Prostate gland (tissue), 2 donors: ENCODE measurements at regions not wholly inside any gene's neighbourhood (a gene's known extent, or its start where the extent isn't known, plus 50 kb on each side); places are given as distances from the start of the nearest gene placed in this dataset.

Source experiments
- DNase-seq: peaks from one replicate; pipeline ENCODE4 v3.0.0-alpha.2; 2019; ENCODE audit warnings: low spot score
- H3K27ac ChIP-seq, 2 donors: fragments of 200-600 bp; sonication (generic); 2 replicates each; pipeline ENCODE4 v1.5.1; 2017 to 2019
- H3K27me3 ChIP-seq: fragments of 200-600 bp; sonication (generic); replicated peaks from 2 replicates; pipeline ENCODE4 v1.5.1; 2019; ENCODE audit not compliant: insufficient read depth
- H3K36me3 ChIP-seq, 2 donors: fragments of 200-600 bp; sonication (generic); 1 replicate in 1 of 2; 2 replicates in 1 of 2; pipeline versions ENCODE4 v1.5.1 to v1.8.1; 2017 to 2019
- H3K4me1 ChIP-seq: fragments of 200-600 bp; sonication (generic); replicated peaks from 2 replicates; pipeline ENCODE4 v1.5.1; 2019
- H3K4me3 ChIP-seq, 2 donors: fragments of 200-600 bp; sonication (generic); 2 replicates each; pipeline ENCODE4 v1.5.1; 2017 to 2019
- H3K9me3 ChIP-seq: fragments of 200-600 bp; sonication (generic); 2 replicates; pipeline ENCODE4 v1.5.1; 2017
- POLR2A ChIP-seq: fragments of 450-650 bp; IDR thresholded peaks from one replicate; pipeline ENCODE4 v1.6.1; 2016; ENCODE audit warnings: antibody characterized with exemption, mild to moderate bottlenecking
- POLR2AphosphoS5 ChIP-seq: sonication (generic); formaldehyde crosslinking; IDR thresholded peaks from one replicate; pipeline ENCODE4 v1.6.1; 2017; ENCODE audit warnings: antibody characterized with exemption
- WGBS: methylation state at CpG from one replicate; pipeline ENCODE4 v1.1.5; 2018; 5-methylcytosine and 5-hydroxymethylcytosine counted together
- intact Hi-C: fragments of 100-400 bp; cut with DNase I; formaldehyde crosslinking; loops from one replicate; pipeline ENCODE4 v1.14.2; 2022
- TF ChIP-seq, protein P1 (sequence below), 4 experiments: fragments of 200-600 bp in 2 of 4; fragments of 450-650 bp in 2 of 4; sonication (generic) in 2 of 4; IDR thresholded peaks; 1 replicate in 3 of 4; 2 replicates in 1 of 4; pipeline ENCODE4 v1.5.1; 2016 to 2019; ENCODE audit warnings: antibody characterized with exemption in 4 of 4, mild to moderate bottlenecking in 2 of 4, moderate library complexity in 2 of 4

DNA sequence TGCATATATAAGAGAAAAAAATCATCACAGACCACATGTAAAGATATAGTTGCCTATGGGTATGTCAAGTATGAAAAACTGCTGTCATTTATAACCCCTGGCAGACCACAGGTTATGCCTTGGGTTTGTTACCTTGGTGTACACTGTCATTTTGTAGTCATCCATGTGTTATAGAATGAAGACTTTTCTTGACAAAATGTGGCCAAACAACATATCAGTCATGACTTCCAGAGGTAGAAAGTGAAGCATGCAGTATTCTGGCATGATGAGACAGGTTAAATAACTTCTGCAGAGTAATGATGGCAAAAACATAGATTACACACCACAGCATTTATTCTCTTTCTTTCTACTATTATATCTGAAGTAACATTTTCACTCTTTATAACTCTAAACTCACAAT, 74.9 kb upstream of the NEUROD1 start:
- H3K36me3 ChIP-seq: no peaks in the 10 kb centered on the region
- TF ChIP-seq POLR2A (no peak), POLR2AphosphoS5 (no peak)
- TF ChIP-seq, protein P1, sequence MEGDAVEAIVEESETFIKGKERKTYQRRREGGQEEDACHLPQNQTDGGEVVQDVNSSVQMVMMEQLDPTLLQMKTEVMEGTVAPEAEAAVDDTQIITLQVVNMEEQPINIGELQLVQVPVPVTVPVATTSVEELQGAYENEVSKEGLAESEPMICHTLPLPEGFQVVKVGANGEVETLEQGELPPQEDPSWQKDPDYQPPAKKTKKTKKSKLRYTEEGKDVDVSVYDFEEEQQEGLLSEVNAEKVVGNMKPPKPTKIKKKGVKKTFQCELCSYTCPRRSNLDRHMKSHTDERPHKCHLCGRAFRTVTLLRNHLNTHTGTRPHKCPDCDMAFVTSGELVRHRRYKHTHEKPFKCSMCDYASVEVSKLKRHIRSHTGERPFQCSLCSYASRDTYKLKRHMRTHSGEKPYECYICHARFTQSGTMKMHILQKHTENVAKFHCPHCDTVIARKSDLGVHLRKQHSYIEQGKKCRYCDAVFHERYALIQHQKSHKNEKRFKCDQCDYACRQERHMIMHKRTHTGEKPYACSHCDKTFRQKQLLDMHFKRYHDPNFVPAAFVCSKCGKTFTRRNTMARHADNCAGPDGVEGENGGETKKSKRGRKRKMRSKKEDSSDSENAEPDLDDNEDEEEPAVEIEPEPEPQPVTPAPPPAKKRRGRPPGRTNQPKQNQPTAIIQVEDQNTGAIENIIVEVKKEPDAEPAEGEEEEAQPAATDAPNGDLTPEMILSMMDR (IDR thresholded peaks at IDR 0.05): no peak
- H3K27ac ChIP-seq: no peak overlapping the region
- no peak overlapping the region for H3K4me3 ChIP-seq
- DNase-seq: no peak
- no peaks in the 10 kb centered on the region for H3K27me3 ChIP-seq
- intact Hi-C loops: no loop called here
- no peaks in the 10 kb centered on the region for H3K4me1 ChIP-seq
- no peaks in the 10 kb centered on the region for H3K9me3 ChIP-seq

DNA sequence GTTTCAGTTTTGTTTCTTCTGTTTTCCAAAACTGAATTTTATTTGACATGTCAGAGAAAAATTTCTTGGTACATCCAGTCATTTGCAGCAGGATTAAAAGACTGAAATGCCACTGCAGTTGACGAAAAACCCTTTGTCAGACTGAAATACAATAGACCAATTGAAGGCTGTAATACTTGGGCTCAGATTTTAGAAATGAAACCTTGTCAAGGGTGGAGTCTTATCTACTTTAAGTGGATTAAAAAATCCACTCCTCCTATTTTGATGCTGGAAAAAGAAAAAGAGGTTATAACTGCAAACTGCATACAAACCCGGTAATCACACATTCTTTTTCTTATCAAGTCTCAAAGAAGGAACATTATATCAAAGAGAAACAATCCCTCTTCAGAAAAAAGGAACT, 80.2 kb upstream of the NEUROD1 start:
- H3K4me3 ChIP-seq: no peak overlapping the region
- H3K27me3 ChIP-seq: no peaks in the 10 kb centered on the region
- no peaks in the 10 kb centered on the region for H3K36me3 ChIP-seq
- H3K4me1 ChIP-seq: no peaks in the 10 kb centered on the region
- no peak overlapping the region for H3K27ac ChIP-seq
- intact Hi-C loops: no loop called here
- no peak for DNase-seq
- TF ChIP-seq POLR2AphosphoS5: no peak
- WGBS: 66% methylated on average over 2 of the region's 2 CpGs
- no peaks in the 10 kb centered on the region for H3K9me3 ChIP-seq

DNA sequence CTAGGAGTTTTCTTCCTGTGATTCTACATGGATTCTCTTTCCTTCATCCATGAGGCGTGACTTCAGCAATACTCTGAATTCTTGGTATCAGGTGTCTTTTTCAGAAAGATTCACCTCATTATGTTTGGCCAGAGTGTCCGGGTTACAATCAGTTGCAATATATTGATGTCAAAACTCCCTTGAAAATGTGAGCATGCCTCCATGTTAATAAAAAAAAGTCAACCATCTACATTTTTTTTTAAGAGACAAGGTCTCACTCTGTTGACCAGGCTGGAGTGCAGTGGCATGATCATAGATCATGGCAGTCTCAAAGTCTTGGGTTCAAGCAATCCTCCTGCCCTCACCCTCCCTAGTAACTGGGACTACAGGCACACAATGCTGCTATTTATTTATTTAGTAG, 80.9 kb upstream of the NEUROD1 start:
- 74% methylated on average over 2 of the region's 2 CpGs for WGBS

DNA sequence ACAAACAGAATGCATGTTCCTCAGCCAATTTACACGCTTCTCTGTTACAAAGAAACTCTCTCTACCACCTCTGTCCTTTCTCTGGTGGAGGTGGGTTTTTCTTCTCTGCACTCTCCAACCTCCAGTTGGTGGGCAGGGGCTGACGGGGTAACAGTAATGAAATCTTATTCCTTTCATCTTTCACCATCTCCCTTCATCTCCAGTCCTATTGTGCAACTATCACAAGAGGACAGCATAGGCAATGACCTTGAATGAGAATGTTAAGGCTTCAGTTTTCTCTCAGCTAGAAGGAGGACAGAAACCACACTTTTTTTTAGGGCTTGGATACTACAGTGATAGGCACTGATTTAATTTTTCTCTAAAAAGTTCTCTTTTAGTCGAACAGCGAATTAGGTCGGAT, 81.7 kb upstream of the NEUROD1 start:
- DNase-seq: no peak
- Histone ChIP-seq H3K27me3 (no peaks in the 10 kb centered on the region), H3K36me3 (no peaks in the 10 kb centered on the region), H3K4me1 (no peaks in the 10 kb centered on the region), H3K4me3 (no peak overlapping the region), H3K27ac (no peak overlapping the region), H3K9me3 (no peaks in the 10 kb centered on the region)
- intact Hi-C loops: no loop called here
- WGBS: 88% methylated on average over 5 of the region's 5 CpGs
- TF ChIP-seq POLR2AphosphoS5 (no peak), POLR2A (no peak)
- TF ChIP-seq, protein P1 (IDR thresholded peaks at IDR 0.05): no peak

More for the DNA sequence above, 80.9 kb upstream of the NEUROD1 start:
- TF ChIP-seq POLR2A: no peak
- TF ChIP-seq, protein P1 (IDR thresholded peaks at IDR 0.05): no peak
- TF ChIP-seq POLR2AphosphoS5: no peak
- no peaks in the 10 kb centered on the region for H3K4me1 ChIP-seq
- no peak overlapping the region for H3K27ac ChIP-seq
- H3K4me3 ChIP-seq: no peak overlapping the region
- intact Hi-C loops: no loop called here
- no peaks in the 10 kb centered on the region for H3K27me3 ChIP-seq
- no peak for DNase-seq
- no peaks in the 10 kb centered on the region for H3K36me3 ChIP-seq
- no peaks in the 10 kb centered on the region for H3K9me3 ChIP-seq

DNA sequence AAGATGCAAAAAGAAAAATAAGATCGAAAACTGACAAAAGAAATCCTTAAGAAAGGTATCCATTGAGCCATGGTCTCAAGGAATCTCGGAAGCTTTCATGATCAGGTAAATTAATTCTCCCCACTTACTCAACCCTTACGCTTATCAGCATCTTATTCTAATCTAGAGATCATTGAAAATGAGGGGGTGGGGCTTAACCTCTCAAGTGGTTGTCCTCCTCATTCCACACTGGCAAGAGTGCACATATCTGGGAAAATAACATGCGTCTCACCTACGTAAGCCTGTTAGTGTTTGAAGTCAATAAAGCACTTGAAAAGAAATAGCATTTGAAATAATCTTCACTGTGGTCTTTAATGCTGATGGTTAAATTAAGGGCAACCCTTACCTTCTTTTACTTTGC, 82.5 kb upstream of the NEUROD1 start:
- H3K4me1 ChIP-seq: no peaks in the 10 kb centered on the region
- DNase-seq: no peak
- intact Hi-C loops: no loop called here
- no peaks in the 10 kb centered on the region for H3K27me3 ChIP-seq
- no peak for TF ChIP-seq POLR2AphosphoS5
- no peak for TF ChIP-seq POLR2A
- TF ChIP-seq, protein P1 (IDR thresholded peaks at IDR 0.05): no peak
- no peak overlapping the region for H3K27ac ChIP-seq
- no peak overlapping the region for H3K4me3 ChIP-seq
- 95% methylated on average over 5 of the region's 5 CpGs for WGBS
- H3K36me3 ChIP-seq: no peaks in the 10 kb centered on the region
- no peaks in the 10 kb centered on the region for H3K9me3 ChIP-seq
